NCI-H526 (cell line): ENCODE measurements at regions not wholly inside any gene's neighbourhood (a gene's known extent, or its start where the extent isn't known, plus 50 kb on each side); places are given as distances from the start of the nearest gene placed in this dataset.
"Not testable (repeated sequence)": the region's sequence is repeated elsewhere in the genome, so short reads cannot be mapped to it uniquely, and the experiment has no call there.

Experiments used
- DNase-seq, 2 experiments: peaks; one replicate each; lab custom pipeline; 2025; lab: John Stamatoyannopoulos, UW

GRCh38 chr3:193047461-193047860 is 129.8 kb upstream of the MB21D2 start:
- DNase-seq, result not testable (repeated sequence)

DNA sequence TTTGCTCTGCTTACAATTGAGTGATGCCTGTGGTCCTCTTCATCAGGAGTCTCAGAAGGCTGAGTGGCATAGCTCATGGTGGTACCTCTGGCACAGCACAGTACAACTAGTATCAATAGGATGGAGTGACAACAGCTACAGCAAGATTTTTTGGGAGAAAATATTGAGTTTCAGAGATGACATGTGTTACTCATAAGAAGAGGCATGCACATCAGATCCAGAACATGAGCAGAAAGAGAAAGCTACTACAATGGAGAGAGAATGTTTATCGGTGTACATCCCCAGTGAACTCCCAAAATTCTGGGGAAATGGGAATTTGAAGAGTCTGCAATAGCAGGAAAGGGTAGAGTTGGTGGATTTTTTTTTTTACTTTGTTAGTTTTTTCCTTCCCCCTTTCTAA is 130.5 kb upstream of the MB21D2 start:
- no peak for DNase-seq

DNA sequence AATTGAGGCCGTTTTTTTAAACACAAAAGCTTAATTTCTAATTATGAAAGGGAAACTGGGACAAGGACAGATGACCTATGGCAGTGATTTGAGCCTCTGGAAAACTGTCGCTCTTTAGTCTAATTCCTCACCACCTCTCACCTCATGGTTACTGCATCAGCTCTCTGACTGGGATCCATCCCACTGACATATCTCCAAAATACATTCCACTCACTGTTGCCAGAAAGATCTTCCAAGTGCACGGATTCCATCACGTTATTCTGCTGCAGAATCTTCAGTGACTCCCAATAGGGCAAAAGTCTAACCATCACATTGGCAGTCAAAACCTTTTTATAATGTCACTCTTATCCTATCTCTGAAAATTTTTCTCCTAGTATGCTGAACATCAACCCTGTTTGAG is 132.3 kb upstream of the MB21D2 start:
- DNase-seq, result no peak

GRCh38 chr3:193051314-193051713 is 133.7 kb upstream of the MB21D2 start:
- no peak for DNase-seq

DNA sequence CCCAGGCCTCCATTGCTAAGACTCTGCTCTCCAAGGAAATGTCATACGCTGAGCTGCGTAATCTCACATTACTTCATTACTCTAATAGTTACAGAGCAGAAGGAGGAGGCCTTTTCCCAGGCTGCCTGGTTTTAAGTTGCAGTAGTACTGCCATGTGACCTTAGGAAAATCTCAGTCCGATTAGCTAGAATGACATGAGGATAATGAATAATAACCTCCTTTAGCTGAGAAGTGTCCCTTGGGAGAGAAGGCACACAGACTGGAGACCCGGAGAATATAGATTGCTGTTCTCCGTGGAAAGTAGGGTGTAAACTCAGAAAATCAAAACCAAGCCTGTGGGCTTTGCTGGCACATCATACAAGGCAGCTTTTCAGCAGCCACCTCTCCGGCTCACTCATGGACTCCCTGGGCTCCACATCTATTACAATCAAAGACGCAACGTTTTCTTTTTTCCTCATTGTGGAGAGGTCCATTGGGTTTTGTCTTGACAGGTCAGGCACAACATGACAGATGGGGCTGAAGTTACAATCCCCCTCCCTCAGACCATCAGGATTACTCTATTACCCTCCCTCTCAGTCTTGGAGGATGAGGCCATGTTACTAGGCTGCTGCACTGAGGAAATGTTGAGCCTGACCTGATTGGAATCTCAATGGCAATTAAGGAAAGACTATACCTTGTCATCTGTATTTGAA is 134.8 kb upstream of the MB21D2 start:
- DNase-seq, result peak in 1 of 2 experiments; percentile 31

DNA sequence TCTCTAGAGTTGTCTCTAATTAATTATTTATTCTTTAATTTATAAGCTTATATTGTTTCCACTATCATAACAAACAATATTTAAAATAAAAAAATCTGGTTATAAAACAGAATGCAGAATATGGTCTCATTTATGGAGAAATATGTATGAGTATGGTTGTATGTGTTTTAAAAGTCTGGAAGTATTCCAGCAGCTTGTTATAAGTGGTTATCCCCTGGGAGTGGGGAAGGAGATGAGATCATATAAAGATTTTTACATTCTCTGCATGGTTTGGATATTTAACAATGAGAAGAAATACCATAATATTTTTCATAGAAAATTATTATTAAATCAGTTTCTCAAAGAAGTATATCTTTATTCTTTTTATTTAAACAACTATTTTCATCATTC is 135.4 kb upstream of the MB21D2 start:
- DNase-seq, result no peak

DNA sequence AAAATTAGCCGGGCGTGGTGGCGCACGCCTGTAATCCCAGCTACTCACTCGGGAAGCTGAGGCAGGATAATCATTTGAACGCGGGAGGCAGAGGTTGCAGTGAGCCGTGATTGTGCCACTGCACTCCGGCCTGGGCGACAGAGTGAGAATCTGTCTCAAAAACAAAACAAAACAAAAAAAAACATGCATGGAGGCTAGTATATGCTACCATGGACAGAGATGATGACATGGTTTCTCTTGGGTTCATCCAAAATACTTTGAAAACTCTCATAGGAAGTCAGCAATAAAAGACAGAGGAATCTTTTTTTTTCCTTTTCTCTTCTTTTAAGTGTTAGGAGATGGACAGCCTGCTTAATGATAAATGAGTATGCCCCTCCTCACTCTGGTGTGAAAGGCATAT is 137.7 kb upstream of the MB21D2 start:
- DNase-seq, result no peak

GRCh38 chr3:193057616-193058015 is 140.0 kb upstream of the MB21D2 start:
- no peak for DNase-seq

- no peak for DNase-seq
Observed at GRCh38 chr3:193060748-193061546, 143.3 kb upstream of the MB21D2 start.

GRCh38 chr3:193068365-193068764 is 150.7 kb upstream of the MB21D2 start:
- DNase-seq, result no peak

DNA sequence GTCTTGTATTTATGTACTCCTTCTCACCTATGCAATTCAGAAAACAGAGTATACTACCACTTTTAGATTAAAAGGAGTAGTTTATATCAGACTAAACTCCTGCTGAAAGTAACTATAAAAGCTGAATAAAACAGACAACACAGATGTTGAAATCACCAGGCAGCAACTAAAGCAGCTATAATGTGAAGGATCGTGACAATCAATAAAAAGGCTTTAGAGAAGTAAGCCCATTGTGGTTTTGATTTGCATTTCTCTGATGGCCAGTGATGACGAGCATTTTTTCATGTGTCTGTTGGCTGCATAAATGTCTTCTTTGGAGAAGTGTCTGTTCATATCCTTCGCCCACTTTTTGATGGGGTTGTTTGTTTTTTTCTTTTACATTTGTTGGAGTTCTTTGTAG is 152.1 kb upstream of the MB21D2 start:
- DNase-seq, result peak in 1 of 2 experiments; percentile 32

- peak; percentile 26 to 42 for DNase-seq
Observed at GRCh38 chr3:193078996-193079753, 161.5 kb upstream of the MB21D2 start.

GRCh38 chr3:193080821-193081365 is 160.1 kb upstream of the PLAAT1 start:
- DNase-seq, result no peak

GRCh38 chr3:193085655-193086054 is 155.4 kb upstream of the PLAAT1 start:
- no peak for DNase-seq

GRCh38 chr3:193086681-193087080 is 154.3 kb upstream of the PLAAT1 start:
- no peak for DNase-seq

DNA sequence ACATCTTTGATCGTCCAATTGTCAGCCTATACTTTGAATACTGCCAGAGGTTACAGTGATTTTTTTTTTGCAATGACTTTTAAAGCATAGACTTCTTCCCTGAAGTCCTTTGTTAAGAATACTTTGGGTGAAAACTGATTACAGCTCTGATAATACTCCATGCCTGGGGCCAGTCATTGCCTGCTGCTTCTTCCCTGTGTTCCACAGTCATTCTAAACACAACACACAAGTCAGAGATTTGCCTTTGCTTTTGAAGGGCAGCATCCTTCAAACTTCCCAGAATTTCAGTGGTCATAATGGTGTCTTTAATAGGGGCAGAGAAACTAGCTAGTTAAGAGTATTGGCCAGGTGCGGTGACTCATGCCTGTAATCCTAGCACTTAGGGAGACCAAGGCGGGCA is 153.7 kb upstream of the PLAAT1 start:
- no peak for DNase-seq

- no peak for DNase-seq
Observed at GRCh38 chr3:193095366-193095765, 145.7 kb upstream of the PLAAT1 start.

DNA sequence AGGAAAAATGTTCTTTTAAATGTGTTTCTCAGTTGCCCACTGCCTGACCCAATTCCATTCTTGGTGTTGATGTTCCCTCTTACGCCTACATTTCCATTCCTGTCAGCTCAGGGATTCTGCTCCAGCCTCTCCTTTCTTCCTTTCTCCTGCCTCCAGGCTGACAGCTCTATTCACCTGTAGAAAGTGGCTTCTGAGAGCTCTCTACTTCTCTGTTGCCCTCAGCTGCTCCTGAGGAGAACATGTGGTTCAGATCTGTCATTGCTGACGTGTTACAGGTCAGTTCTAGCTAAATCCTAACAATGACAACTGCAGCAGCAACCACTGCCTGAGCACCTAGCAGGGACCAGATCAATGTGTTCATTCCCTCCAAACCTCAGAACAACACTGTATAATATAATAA is 144.9 kb upstream of the PLAAT1 start:
- DNase-seq, result no peak

DNA sequence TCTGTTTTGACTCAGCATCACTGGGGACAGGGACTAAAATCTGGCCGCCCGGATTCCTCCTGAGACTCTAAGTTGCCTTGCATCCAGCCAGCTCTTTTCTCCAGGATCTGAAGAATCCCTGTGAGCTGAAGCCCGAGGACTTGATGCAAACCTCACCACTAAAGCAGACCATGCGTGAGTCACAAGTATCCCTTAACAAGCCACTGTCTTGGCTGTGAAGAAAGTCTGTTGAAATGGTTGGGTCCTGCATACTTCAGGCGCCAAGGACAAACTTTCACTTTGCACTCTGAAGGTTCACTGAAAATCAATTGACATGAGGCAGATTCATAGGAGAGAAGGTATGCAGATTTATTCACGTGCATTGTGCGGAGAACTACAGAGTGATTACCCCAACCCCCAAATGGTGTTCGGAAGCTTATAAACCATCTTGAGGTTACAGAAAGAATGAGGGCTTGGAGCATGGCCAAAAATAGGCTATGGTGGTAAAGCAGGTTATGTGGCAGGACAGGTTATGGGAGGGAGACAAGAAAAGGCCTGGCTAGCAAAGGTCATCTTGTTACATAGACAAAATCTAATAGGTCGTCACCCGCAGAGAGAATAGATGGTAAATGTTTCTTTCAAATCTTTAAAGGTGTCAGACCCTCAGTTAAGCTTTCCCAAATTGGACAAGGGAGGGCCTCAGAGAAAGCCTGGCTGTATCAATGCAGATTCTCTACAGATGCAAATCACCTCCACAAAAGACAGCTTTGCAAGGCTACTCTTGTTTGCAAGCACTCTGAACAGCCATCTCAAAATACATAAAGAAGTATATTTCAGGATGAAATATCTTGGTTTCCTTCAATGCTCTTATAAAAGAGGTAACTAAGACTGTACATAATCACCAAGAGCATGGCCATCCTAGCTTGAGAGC is 126.3 kb upstream of the PLAAT1 start:
- peak in 1 of 2 experiments; percentile 31 for DNase-seq

DNA sequence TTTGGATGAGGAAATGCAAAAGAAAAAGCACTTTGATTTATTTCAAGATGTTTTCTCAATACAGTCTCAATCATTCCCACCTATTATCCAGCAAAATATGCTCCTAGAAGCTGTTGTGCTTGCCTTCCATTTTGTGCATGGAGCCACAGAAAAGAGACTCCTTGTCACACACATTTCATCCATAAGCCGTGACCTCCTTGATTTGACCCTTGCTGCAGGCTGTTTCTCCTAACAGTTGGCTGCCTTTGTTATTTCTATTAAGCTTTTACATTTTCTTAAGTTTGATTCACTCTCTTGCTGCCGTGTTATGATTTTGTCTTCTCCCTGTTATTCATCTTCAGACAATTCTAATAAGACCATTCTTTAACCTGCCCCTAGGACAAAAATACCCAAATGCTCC is 124.2 kb upstream of the PLAAT1 start:
- DNase-seq, result no peak

GRCh38 chr3:193118907-193119306 is 122.1 kb upstream of the PLAAT1 start:
- DNase-seq, result no peak
